ENCODE measurements at regions not wholly inside any gene's neighbourhood (a gene's known extent, or its start where the extent isn't known, plus 50 kb on each side); places are given as distances from the start of the nearest gene placed in this dataset.

DNA sequence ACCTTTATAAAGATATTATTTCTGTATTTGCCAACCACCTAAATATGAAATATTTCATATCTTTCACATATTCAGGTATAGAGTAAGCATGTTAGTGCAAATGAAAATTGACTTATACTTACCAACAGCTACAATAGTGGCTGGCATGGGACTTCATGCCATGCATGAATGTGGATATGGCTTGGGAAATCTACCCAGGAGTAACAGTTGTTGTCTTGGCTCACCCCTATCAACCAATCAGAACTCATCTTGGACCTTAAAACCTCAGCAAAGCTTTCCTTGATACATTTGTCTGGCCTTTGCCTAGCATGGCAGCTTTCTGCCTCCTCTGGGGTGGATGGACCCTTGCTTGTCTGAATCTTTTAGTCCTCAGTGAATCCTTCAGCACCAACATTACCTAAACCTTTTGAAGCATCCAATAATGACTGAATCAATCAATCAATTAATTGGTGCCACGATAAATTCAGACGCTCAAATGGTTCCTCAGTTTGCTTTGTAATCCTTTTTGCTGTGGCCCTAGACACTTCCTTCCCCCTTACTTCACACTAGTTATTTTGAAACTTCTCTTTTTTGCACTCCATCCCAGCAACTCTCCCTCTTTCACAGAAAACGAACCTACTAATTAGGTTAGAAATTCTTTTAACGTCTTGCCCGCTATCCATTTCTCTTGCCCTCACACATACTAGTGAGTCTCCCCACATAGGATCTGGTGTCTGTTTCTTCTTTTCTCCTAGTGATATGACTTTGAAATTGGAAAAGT is 132.3 kb upstream of the ZNF608 start:
- Histone ChIP-seq H3K27me3 (ENCODE audit: insufficient read depth, insufficient read length) (no peaks in the 10 kb centered on the region), H3K36me3 (ENCODE audit: insufficient read depth, insufficient read length, low read length) (no peaks in the 10 kb centered on the region), H3K4me3 (ENCODE audit: insufficient read length, low read depth) (no peak overlapping the region), H3K4me1 (ENCODE audit: insufficient read depth, insufficient read length) (no peaks in the 10 kb centered on the region), H3K9ac (ENCODE audit: insufficient read length, low read depth) (no peak overlapping the region), H3K9me3 (ENCODE audit: insufficient read depth, low read length) (no peaks in the 10 kb centered on the region)
- TF ChIP-seq YY1 (IDR thresholded peaks at IDR 0.05; ENCODE audit: insufficient read depth, insufficient read length) (no peak), SUZ12 (IDR thresholded peaks at IDR 0.05; ENCODE audit: extremely low read depth, insufficient read depth, insufficient read length) (no peak), ZNF274 (IDR thresholded peaks at IDR 0.05; ENCODE audit: low read depth, low read length) (no peak)
- DNase-seq (ENCODE audit: low read depth, low spot score), result no peak

DNA sequence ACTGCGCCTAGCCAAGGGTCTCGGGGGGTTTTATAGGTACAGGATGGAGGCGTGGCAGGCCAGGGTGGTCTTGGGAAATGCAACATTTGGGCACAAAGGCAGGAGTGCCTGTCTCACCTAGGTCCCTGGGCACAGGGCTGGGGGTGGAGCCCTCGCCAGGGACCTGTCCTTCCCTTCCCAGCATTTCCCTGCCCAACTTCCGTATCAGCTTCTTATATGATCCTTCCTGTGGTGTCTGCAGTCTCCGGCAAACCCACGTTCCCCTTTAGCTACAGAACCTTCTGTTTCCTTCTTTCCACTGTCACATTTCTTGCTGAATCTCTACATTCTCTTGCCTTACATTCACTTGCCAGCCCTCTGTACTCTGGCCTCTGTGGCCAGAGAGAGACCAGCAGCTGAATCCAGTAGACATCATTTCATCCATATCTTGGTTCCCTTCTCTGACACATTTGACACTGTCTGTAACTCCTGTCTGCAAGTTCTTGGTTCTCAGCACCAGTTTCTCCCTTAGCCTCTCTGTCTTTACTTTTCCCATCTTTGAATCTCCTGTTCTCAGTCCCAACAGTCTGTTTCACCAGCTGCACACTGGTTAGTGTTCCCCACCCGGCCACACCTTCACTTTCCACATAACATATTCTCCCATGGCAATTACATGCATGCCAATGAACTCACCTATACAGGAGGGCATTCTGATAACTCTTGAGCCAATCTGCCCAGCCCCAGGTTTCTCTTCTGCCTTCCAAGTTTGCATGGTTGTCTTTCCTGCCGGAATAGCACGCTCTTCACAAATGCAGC is 134.7 kb upstream of the ZNF608 start:
- H3K36me3 ChIP-seq (ENCODE audit: insufficient read depth, insufficient read length, low read length), result no peaks in the 10 kb centered on the region
- no peak overlapping the region for H3K9ac ChIP-seq (ENCODE audit: insufficient read length, low read depth)
- no peak overlapping the region for H3K4me3 ChIP-seq (ENCODE audit: insufficient read length, low read depth)
- TF ChIP-seq YY1 (IDR thresholded peaks at IDR 0.05; ENCODE audit: insufficient read depth, insufficient read length) (no peak), ZNF274 (IDR thresholded peaks at IDR 0.05; ENCODE audit: low read depth, low read length) (no peak), SUZ12 (IDR thresholded peaks at IDR 0.05; ENCODE audit: extremely low read depth, insufficient read depth, insufficient read length) (no peak)
- no peak for DNase-seq (ENCODE audit: low read depth, low spot score)
- H3K4me1 ChIP-seq (ENCODE audit: insufficient read depth, insufficient read length), result no peaks in the 10 kb centered on the region
- no peaks in the 10 kb centered on the region for H3K27me3 ChIP-seq (ENCODE audit: insufficient read depth, insufficient read length)
- H3K9me3 ChIP-seq (ENCODE audit: insufficient read depth, low read length), result peaks cover 8% of the 10 kb centered on the region; the same call in 1 of the 2 replicates

DNA sequence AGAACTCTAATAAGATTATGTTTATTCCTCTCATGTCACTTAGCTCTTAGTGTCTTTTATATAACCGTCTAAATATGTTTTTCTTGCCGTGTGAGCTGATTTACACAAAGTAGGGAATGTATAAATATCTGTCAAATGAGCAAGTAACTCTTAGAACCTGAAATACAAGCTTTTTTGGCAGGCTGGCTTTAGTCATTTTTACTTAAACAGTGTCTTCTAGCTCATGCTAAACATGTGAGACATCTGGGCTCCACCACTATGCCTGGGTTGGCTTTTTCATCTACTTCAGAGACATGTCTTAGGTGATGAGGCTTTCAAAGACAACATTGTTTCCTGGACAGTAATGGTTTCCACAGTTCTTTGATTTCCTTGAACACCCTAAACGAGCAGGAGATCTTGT is 137.2 kb upstream of the ZNF608 start:
- H3K4me3 ChIP-seq (ENCODE audit: insufficient read length, low read depth), result no peak overlapping the region
- H3K36me3 ChIP-seq (ENCODE audit: insufficient read depth, insufficient read length, low read length), result no peaks in the 10 kb centered on the region
- TF ChIP-seq ZNF274 (IDR thresholded peaks at IDR 0.05; ENCODE audit: low read depth, low read length) (no peak), YY1 (IDR thresholded peaks at IDR 0.05; ENCODE audit: insufficient read depth, insufficient read length) (no peak), SUZ12 (IDR thresholded peaks at IDR 0.05; ENCODE audit: extremely low read depth, insufficient read depth, insufficient read length) (no peak)
- no peaks in the 10 kb centered on the region for H3K27me3 ChIP-seq (ENCODE audit: insufficient read depth, insufficient read length)
- DNase-seq (ENCODE audit: low read depth, low spot score), result no peak
- no peaks in the 10 kb centered on the region for H3K4me1 ChIP-seq (ENCODE audit: insufficient read depth, insufficient read length)
- peaks cover 8% of the 10 kb centered on the region; the same call in 1 of the 2 replicates for H3K9me3 ChIP-seq (ENCODE audit: insufficient read depth, low read length)
- H3K9ac ChIP-seq (ENCODE audit: insufficient read length, low read depth), result no peak overlapping the region

DNA sequence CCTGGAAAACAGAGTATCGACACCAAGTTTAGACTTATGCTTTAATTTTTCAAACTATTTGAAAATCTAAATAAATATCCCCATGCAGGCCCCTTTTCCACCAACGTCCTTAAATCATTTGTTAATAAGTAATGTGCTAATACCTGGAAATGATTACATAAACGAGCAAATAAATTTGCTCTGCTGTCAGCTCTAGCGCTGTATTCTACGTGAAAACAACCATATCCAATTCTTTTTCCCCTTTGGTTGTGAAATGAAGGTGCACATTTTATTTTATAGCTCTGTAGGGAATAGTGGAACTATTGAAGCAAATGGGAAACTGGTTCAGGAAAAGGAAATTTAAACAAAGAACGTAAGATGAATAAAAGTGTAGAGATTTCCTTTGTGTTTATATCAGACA is 137.7 kb upstream of the ZNF608 start:
- H3K27me3 ChIP-seq (ENCODE audit: insufficient read depth, insufficient read length), result no peaks in the 10 kb centered on the region
- H3K4me3 ChIP-seq (ENCODE audit: insufficient read length, low read depth), result no peak overlapping the region
- H3K36me3 ChIP-seq (ENCODE audit: insufficient read depth, insufficient read length, low read length), result no peaks in the 10 kb centered on the region
- no peak overlapping the region for H3K9ac ChIP-seq (ENCODE audit: insufficient read length, low read depth)
- no peak for TF ChIP-seq ZNF274 (IDR thresholded peaks at IDR 0.05; ENCODE audit: low read depth, low read length)
- no peak for TF ChIP-seq SUZ12 (IDR thresholded peaks at IDR 0.05; ENCODE audit: extremely low read depth, insufficient read depth, insufficient read length)
- TF ChIP-seq YY1 (IDR thresholded peaks at IDR 0.05; ENCODE audit: insufficient read depth, insufficient read length), result no peak
- H3K9me3 ChIP-seq (ENCODE audit: insufficient read depth, low read length), result peaks cover 8% of the 10 kb centered on the region; the same call in 1 of the 2 replicates
- no peak for DNase-seq (ENCODE audit: low read depth, low spot score)
- H3K4me1 ChIP-seq (ENCODE audit: insufficient read depth, insufficient read length), result no peaks in the 10 kb centered on the region

DNA sequence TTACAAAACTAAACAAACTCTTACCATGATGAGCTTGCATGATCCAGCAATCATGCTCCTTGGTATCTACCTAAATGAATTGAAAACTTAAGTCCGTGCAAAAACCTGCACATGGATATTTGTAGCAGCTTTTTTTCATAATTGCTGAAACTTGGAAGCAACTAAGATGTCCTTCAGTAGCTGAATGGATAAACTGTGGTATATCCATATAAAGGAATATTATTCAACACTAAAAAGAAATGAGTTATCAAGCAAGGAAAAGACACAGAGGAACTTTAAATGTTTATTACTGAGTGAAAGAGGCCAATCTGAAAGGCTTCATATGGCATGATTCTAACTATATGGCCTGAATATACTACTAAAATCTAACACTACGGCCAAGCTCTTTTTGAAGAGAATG is 139.1 kb upstream of the ZNF608 start:
- Histone ChIP-seq H3K36me3 (ENCODE audit: insufficient read depth, insufficient read length, low read length) (no peaks in the 10 kb centered on the region), H3K4me3 (ENCODE audit: insufficient read length, low read depth) (no peak overlapping the region), H3K27me3 (ENCODE audit: insufficient read depth, insufficient read length) (no peaks in the 10 kb centered on the region), H3K4me1 (ENCODE audit: insufficient read depth, insufficient read length) (no peaks in the 10 kb centered on the region), H3K9ac (ENCODE audit: insufficient read length, low read depth) (no peak overlapping the region), H3K9me3 (ENCODE audit: insufficient read depth, low read length) (peaks cover 8% of the 10 kb centered on the region; the same call in 1 of the 2 replicates)
- no peak for DNase-seq (ENCODE audit: low read depth, low spot score)
- TF ChIP-seq ZNF274 (IDR thresholded peaks at IDR 0.05; ENCODE audit: low read depth, low read length), result no peak
- TF ChIP-seq SUZ12 (IDR thresholded peaks at IDR 0.05; ENCODE audit: extremely low read depth, insufficient read depth, insufficient read length), result no peak
- no peak for TF ChIP-seq YY1 (IDR thresholded peaks at IDR 0.05; ENCODE audit: insufficient read depth, insufficient read length)

DNA sequence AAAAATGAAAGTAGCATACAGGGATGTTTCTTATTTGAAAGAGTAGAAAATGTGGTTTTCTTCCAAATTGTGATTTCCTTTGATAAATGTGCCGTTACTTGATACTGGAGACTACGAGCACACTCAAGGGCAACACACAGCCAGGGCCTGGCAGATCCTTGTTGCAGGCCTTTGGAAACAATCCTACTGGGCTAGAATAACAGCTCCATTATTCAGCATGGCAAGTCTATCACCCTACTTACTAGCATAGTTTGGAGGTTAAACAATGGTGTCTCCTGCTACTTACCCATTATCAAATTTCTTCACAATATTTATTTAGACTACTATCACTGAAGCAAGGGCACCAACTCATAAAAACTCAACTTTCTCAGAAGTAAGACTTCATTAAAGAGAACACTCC is 140.8 kb upstream of the ZNF608 start:
- Histone ChIP-seq H3K27me3 (ENCODE audit: insufficient read depth, insufficient read length) (no peaks in the 10 kb centered on the region), H3K36me3 (ENCODE audit: insufficient read depth, insufficient read length, low read length) (no peaks in the 10 kb centered on the region), H3K4me3 (ENCODE audit: insufficient read length, low read depth) (no peak overlapping the region), H3K9ac (ENCODE audit: insufficient read length, low read depth) (no peak overlapping the region), H3K9me3 (ENCODE audit: insufficient read depth, low read length) (peaks cover 8% of the 10 kb centered on the region; the same call in 1 of the 2 replicates), H3K4me1 (ENCODE audit: insufficient read depth, insufficient read length) (no peaks in the 10 kb centered on the region)
- no peak for DNase-seq (ENCODE audit: low read depth, low spot score)
- TF ChIP-seq SUZ12 (IDR thresholded peaks at IDR 0.05; ENCODE audit: extremely low read depth, insufficient read depth, insufficient read length), result no peak
- TF ChIP-seq ZNF274 (IDR thresholded peaks at IDR 0.05; ENCODE audit: low read depth, low read length), result no peak
- no peak for TF ChIP-seq YY1 (IDR thresholded peaks at IDR 0.05; ENCODE audit: insufficient read depth, insufficient read length)

DNA sequence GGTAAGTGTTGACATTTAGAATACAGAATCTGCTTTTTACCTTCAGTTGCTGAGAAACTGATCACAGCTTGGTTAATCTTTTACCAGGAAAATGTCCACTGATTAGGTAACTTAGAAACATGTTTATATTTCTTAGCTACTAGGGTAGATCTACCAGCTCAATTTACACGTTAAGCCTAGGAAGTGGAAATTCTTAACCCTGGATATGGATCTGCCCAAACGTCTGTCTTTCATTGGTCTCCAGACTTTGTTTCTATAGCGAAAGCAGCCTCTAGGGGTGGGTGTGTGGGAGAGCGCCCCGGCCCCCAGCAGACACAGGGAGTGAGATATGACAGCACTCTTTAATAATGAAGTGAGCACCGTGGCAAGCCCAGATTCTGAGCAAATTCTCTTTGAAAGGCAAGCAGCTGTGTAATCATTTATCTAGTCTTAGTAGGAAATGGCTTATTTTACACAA is 141.6 kb upstream of the ZNF608 start:
- Histone ChIP-seq H3K4me3 (ENCODE audit: insufficient read length, low read depth) (no peak overlapping the region), H3K27me3 (ENCODE audit: insufficient read depth, insufficient read length) (no peaks in the 10 kb centered on the region), H3K9me3 (ENCODE audit: insufficient read depth, low read length) (peaks cover 13% of the 10 kb centered on the region; the same call in 1 of the 2 replicates), H3K9ac (ENCODE audit: insufficient read length, low read depth) (no peak overlapping the region), H3K36me3 (ENCODE audit: insufficient read depth, insufficient read length, low read length) (no peaks in the 10 kb centered on the region), H3K4me1 (ENCODE audit: insufficient read depth, insufficient read length) (no peaks in the 10 kb centered on the region)
- no peak for DNase-seq (ENCODE audit: low read depth, low spot score)
- TF ChIP-seq SUZ12 (IDR thresholded peaks at IDR 0.05; ENCODE audit: extremely low read depth, insufficient read depth, insufficient read length) (no peak), YY1 (IDR thresholded peaks at IDR 0.05; ENCODE audit: insufficient read depth, insufficient read length) (no peak), ZNF274 (IDR thresholded peaks at IDR 0.05; ENCODE audit: low read depth, low read length) (no peak)
